Effector memory CD4-positive, alpha-beta T cell (primary cell): ENCODE measurements at regions not wholly inside any gene's neighbourhood (a gene's known extent, or its start where the extent isn't known, plus 50 kb on each side); places are given as distances from the start of the nearest gene placed in this dataset.

Experiments used
- DNase-seq, 3 donors: peaks; one replicate each; pipeline ENCODE4 v3.0.0-alpha.2; 2020
- H3K27ac ChIP-seq: 2 replicates; pipeline ENCODE4 v1.7.0; 2013; ENCODE audit warnings: mild to moderate bottlenecking, low read length, moderate library complexity; ENCODE audit not compliant: insufficient read depth, poor library complexity, severe bottlenecking
- H3K27me3 ChIP-seq: replicated peaks from 2 replicates; pipeline ENCODE4 v1.7.0; 2013; ENCODE audit warnings: mild to moderate bottlenecking, low read length; ENCODE audit not compliant: insufficient read depth, control insufficient read depth, poor library complexity, severe bottlenecking
- H3K36me3 ChIP-seq: 2 replicates; pipeline ENCODE4 v1.7.0; 2013; ENCODE audit warnings: mild to moderate bottlenecking, low read length, moderate library complexity; ENCODE audit not compliant: control insufficient read depth, insufficient read depth
- H3K4me1 ChIP-seq: 2 replicates; pipeline ENCODE4 v1.7.0; 2013; ENCODE audit warnings: low read length, mild to moderate bottlenecking; ENCODE audit not compliant: control insufficient read depth, insufficient read depth, poor library complexity, severe bottlenecking
- H3K4me3 ChIP-seq: 2 replicates; pipeline ENCODE4 v1.7.0; 2013; ENCODE audit warnings: low read length, low read depth, mild to moderate bottlenecking; ENCODE audit not compliant: insufficient read depth, poor library complexity, severe bottlenecking
- H3K9me3 ChIP-seq: 2 replicates; pipeline ENCODE4 v1.7.0; 2013; ENCODE audit warnings: mild to moderate bottlenecking, low read length, moderate library complexity; ENCODE audit not compliant: control insufficient read depth

- H3K27me3 ChIP-seq, result no peaks in the 10 kb centered on the region
- H3K27ac ChIP-seq, result no peak overlapping the region
- no peak for DNase-seq
- H3K9me3 ChIP-seq, result no peaks in the 10 kb centered on the region
- H3K4me1 ChIP-seq, result peaks cover 4% of the 10 kb centered on the region
- no peaks in the 10 kb centered on the region for H3K36me3 ChIP-seq
- H3K4me3 ChIP-seq, result no peak overlapping the region
Observed at GRCh38 chr18:59087391-59087790, 52.3 kb upstream of the SEC11C start.
